ENCODE measurements at regions not wholly inside any gene's neighbourhood (a gene's known extent, or its start where the extent isn't known, plus 50 kb on each side); places are given as distances from the start of the nearest gene placed in this dataset.

GRCh38 chr14:55780156-55780946, 200.3 kb downstream of the KTN1 start:
- Histone ChIP-seq H3K4me3 (ENCODE audit: low read depth, low read length) (no peak overlapping the region), H3K27ac (ENCODE audit: low read depth, low read length) (no peak overlapping the region), H3K9me3 (ENCODE audit: control insufficient read depth, insufficient read depth, low read length) (no peaks in the 10 kb centered on the region), H3K27me3 (ENCODE audit: control insufficient read depth, insufficient read depth, low read length) (peaks cover 9% of the 10 kb centered on the region)
- no peak for DNase-seq (ENCODE audit: low read depth, low spot score)
- POLR2A ChIA-PET, result no interaction called here
- TF ChIP-seq CTCF (IDR thresholded peaks at IDR 0.05; ENCODE audit: low read depth, low read length), result no peak
- CTCF ChIA-PET, result no interaction called here

- Histone ChIP-seq H3K27me3 (ENCODE audit: control insufficient read depth, insufficient read depth, low read length) (peaks cover 9% of the 10 kb centered on the region), H3K9me3 (ENCODE audit: control insufficient read depth, insufficient read depth, low read length) (no peaks in the 10 kb centered on the region), H3K4me3 (ENCODE audit: low read depth, low read length) (no peak overlapping the region), H3K27ac (ENCODE audit: low read depth, low read length) (no peak overlapping the region)
- DNase-seq (ENCODE audit: low read depth, low spot score), result no peak
- CTCF ChIA-PET, result no interaction called here
- POLR2A ChIA-PET, result no interaction called here
- TF ChIP-seq CTCF (IDR thresholded peaks at IDR 0.05; ENCODE audit: low read depth, low read length), result no peak
Measured at GRCh38 chr14:55781046-55781445, 201.0 kb downstream of the KTN1 start.

- ChIA-PET CTCF (interaction anchor here (0.7 kb wide), 1 partner anchor 1347 kb away, joined by 3 read pairs; no protein-coding TSS in a partner anchor), POLR2A (no interaction called here)
- Histone ChIP-seq H3K4me3 (ENCODE audit: low read depth, low read length) (no peak overlapping the region), H3K27me3 (ENCODE audit: control insufficient read depth, insufficient read depth, low read length) (peaks cover 12% of the 10 kb centered on the region), H3K27ac (ENCODE audit: low read depth, low read length) (no peak overlapping the region), H3K9me3 (ENCODE audit: control insufficient read depth, insufficient read depth, low read length) (no peaks in the 10 kb centered on the region)
- DNase-seq (ENCODE audit: low read depth, low spot score), result no peak
- TF ChIP-seq CTCF (IDR thresholded peaks at IDR 0.05; ENCODE audit: low read depth, low read length), result no peak
Measured at GRCh38 chr14:55782166-55782565, 202.2 kb downstream of the KTN1 start.

- CTCF ChIA-PET, result interaction anchor here (1.2 kb wide), 1 partner anchor 685 kb away, joined by 3 read pairs; no protein-coding TSS in a partner anchor
- no peak for TF ChIP-seq CTCF (IDR thresholded peaks at IDR 0.05; ENCODE audit: low read depth, low read length)
- no peaks in the 10 kb centered on the region for H3K9me3 ChIP-seq (ENCODE audit: control insufficient read depth, insufficient read depth, low read length)
- H3K27me3 ChIP-seq (ENCODE audit: control insufficient read depth, insufficient read depth, low read length), result peaks cover 10% of the 10 kb centered on the region
- no peak overlapping the region for H3K4me3 ChIP-seq (ENCODE audit: low read depth, low read length)
- POLR2A ChIA-PET, result no interaction called here
- DNase-seq (ENCODE audit: low read depth, low spot score), result no peak
- H3K27ac ChIP-seq (ENCODE audit: low read depth, low read length), result no peak overlapping the region
Measured at GRCh38 chr14:55789406-55789805, 209.4 kb downstream of the KTN1 start.

All from AG04450 (cell line).